ENCODE measurements at regions not wholly inside any gene's neighbourhood (a gene's known extent, or its start where the extent isn't known, plus 50 kb on each side); places are given as distances from the start of the nearest gene placed in this dataset.

DNA sequence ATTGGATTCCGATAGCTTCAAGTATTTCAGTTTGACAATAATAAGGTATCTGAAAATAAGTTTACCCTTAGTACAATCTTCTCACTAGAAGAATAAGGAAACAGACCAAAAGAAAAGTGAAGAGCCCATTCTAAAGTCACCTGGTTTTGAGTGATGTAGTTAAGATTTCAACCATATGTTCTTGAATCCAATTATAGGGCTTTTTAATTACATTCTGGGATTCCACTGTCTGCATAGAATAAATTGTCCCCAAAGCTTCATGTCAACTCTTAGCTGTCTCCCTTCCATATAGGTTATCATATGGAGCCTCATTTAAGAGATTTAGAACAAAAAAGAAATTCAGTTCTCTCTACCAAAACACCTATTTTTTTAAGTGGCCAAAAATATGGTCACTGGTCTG, 1158.8 kb downstream of the IGSF11 start:
- no peak for TF ChIP-seq CTCF (IDR thresholded peaks at IDR 0.05)
- no peak for DNase-seq
- Histone ChIP-seq H3K27ac (ENCODE audit: low read depth in 1 of 2, low read length in 2 of 2) (no peak overlapping the region), H3K27me3 (ENCODE audit: control insufficient read depth in 1 of 2, insufficient read depth in 2 of 2, low read length in 2 of 2) (no peaks in the 10 kb centered on the region), H3K36me3 (ENCODE audit: insufficient read depth, low read length) (no peaks in the 10 kb centered on the region), H3K4me3 (ENCODE audit: low read length) (no peak overlapping the region), H3K9me3 (ENCODE audit: control insufficient read depth in 1 of 2, insufficient read depth in 1 of 2, low read length in 2 of 2) (peaks cover 0 to 3% of the 10 kb centered on the region in 2 experiments), H3K4me1 (ENCODE audit: insufficient read depth, low read length) (no peaks in the 10 kb centered on the region)
- H3K27me3 Mint-ChIP-seq = no peaks in the 10 kb centered on the region
- H3K4me3 Mint-ChIP-seq = no peak overlapping the region
- no peaks in the 10 kb centered on the region for H3K4me1 Mint-ChIP-seq (ENCODE audit: low read depth)
- no peaks in the 10 kb centered on the region for H3K36me3 Mint-ChIP-seq (ENCODE audit: low read depth)
- H3K27ac Mint-ChIP-seq = no peak overlapping the region
- ATAC-seq (ENCODE audit: poor library complexity) = no peak
- ChIA-PET POLR2A (no interaction called here), CTCF (no interaction called here)
- intact Hi-C loops (cut with DNase I, micrococcal nuclease) = no loop called here
- H3K9me3 Mint-ChIP-seq = peaks cover 6% of the 10 kb centered on the region

- no peak overlapping the region for H3K4me3 Mint-ChIP-seq
- Histone ChIP-seq H3K9me3 (ENCODE audit: control insufficient read depth in 1 of 2, insufficient read depth in 1 of 2, low read length in 2 of 2) (no peaks in the 10 kb centered on the region), H3K27ac (ENCODE audit: low read depth in 1 of 2, low read length in 2 of 2) (no peak overlapping the region), H3K4me3 (ENCODE audit: low read length) (no peak overlapping the region), H3K36me3 (ENCODE audit: insufficient read depth, low read length) (no peaks in the 10 kb centered on the region), H3K4me1 (ENCODE audit: insufficient read depth, low read length) (no peaks in the 10 kb centered on the region), H3K27me3 (ENCODE audit: control insufficient read depth in 1 of 2, insufficient read depth in 2 of 2, low read length in 2 of 2) (no peaks in the 10 kb centered on the region)
- H3K9me3 Mint-ChIP-seq = peaks cover 5% of the 10 kb centered on the region
- H3K4me1 Mint-ChIP-seq (ENCODE audit: low read depth) = no peaks in the 10 kb centered on the region
- H3K36me3 Mint-ChIP-seq (ENCODE audit: low read depth) = no peaks in the 10 kb centered on the region
- H3K27ac Mint-ChIP-seq = no peak overlapping the region
- H3K27me3 Mint-ChIP-seq = no peaks in the 10 kb centered on the region
- ChIA-PET CTCF (no interaction called here), POLR2A (no interaction called here)
- no peak for TF ChIP-seq CTCF (IDR thresholded peaks at IDR 0.05)
- no peak for DNase-seq
- no peak for ATAC-seq (ENCODE audit: poor library complexity)
- intact Hi-C loops (cut with DNase I, micrococcal nuclease) = no loop called here
These were observed 1154.0 kb downstream of the IGSF11 start for GRCh38 chr3:117880638-117881037.

DNA sequence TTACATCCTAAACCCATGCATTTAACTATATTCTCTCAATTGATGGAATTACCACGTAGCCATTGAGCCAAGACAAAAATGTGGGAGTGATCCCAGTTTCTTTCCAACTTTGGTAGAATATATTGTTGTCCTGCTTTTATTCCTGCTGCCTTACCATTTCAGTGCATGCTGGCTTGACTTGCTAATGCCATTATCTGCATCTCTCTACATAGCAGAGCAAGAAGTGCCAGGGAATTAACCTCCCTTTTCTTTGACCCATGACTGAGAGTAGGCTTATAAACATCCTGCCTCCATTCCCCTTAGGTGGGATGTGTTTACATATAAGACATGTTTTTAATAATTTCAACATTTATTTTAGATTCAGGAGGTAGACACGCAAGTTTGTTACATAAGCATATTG, 1153.4 kb downstream of the IGSF11 start:
- Mint-ChIP-seq H3K4me1 (ENCODE audit: low read depth) (no peaks in the 10 kb centered on the region), H3K4me3 (no peak overlapping the region)
- POLR2A ChIA-PET = no interaction called here

More for the DNA sequence above, 1153.4 kb downstream of the IGSF11 start:
- ATAC-seq (ENCODE audit: poor library complexity) (no peak), DNase-seq (no peak)
- peaks cover 5% of the 10 kb centered on the region for H3K9me3 Mint-ChIP-seq
- H3K27me3 Mint-ChIP-seq = no peaks in the 10 kb centered on the region
- Histone ChIP-seq H3K27ac (ENCODE audit: low read depth in 1 of 2, low read length in 2 of 2) (no peak overlapping the region), H3K4me3 (ENCODE audit: low read length) (no peak overlapping the region), H3K9me3 (ENCODE audit: control insufficient read depth in 1 of 2, insufficient read depth in 1 of 2, low read length in 2 of 2) (no peaks in the 10 kb centered on the region), H3K4me1 (ENCODE audit: insufficient read depth, low read length) (no peaks in the 10 kb centered on the region), H3K36me3 (ENCODE audit: insufficient read depth, low read length) (no peaks in the 10 kb centered on the region), H3K27me3 (ENCODE audit: control insufficient read depth in 1 of 2, insufficient read depth in 2 of 2, low read length in 2 of 2) (no peaks in the 10 kb centered on the region)
- CTCF ChIA-PET = no interaction called here
- intact Hi-C loops (cut with DNase I, micrococcal nuclease) = no loop called here
- no peaks in the 10 kb centered on the region for H3K36me3 Mint-ChIP-seq (ENCODE audit: low read depth)
- H3K27ac Mint-ChIP-seq = no peak overlapping the region
- no peak for TF ChIP-seq CTCF (IDR thresholded peaks at IDR 0.05)

All from CD4-positive, alpha-beta T cell (primary cell).